CD4-positive, alpha-beta T cell treated with Interleukin-6 at 100 ng/mL for 8 hours (primary cell): ENCODE measurements at regions not wholly inside any gene's neighbourhood (a gene's known extent, or its start where the extent isn't known, plus 50 kb on each side); places are given as distances from the start of the nearest gene placed in this dataset.

ENCODE experiments used
- DNase-seq: peaks from one replicate; pipeline ENCODE4 v3.0.0-alpha.2; 2020; ENCODE audit warnings: mixed read lengths, low spot score

DNA sequence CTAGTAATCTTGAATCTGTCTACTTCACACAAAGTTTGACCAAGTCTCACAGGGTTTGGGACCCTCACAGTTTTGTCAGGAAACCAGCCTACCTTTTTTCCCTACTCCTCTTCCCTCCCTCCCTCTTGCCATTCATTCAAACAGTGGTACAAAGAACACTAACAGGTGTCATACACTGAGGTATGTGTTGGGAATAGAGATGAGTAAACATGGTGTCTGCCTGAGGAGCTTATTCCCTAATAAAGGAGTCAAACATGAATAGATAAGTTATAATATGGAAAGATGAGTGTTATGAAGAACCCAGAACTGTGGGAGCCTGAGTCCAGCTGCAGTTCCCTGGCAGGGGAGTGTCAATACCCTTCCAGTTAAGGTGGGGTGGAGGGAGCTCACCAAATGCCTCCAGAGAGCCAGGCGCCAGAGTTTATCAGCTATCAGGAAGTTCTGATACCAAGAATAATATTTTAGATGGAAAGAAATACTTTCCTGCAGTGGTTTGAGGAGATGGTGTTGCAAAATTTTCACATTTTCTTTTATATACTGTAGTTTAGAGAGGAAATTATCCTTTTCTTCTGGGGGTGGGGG, 183.4 kb upstream of the NR3C1 start:
- no peak for DNase-seq

DNA sequence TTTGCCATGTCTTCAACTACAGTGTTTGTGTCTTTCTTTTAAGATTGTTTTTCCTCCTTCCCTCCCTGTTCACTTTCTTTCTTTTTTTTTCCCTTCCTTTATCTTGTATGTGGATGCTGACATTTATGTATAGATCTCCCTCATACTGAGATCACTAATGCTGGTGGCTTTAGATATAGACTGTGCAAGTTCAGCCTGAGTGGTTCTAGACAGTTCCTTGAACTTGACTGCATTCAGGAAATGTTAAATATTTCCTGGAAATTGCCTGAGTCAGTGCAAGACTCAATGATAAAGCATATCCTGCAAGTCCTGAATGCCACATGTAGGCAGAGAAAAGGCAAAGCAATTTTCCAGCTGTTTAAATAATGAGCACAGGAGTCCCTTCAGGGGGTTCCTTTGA, 182.5 kb upstream of the NR3C1 start:
- DNase-seq, result no peak

DNA sequence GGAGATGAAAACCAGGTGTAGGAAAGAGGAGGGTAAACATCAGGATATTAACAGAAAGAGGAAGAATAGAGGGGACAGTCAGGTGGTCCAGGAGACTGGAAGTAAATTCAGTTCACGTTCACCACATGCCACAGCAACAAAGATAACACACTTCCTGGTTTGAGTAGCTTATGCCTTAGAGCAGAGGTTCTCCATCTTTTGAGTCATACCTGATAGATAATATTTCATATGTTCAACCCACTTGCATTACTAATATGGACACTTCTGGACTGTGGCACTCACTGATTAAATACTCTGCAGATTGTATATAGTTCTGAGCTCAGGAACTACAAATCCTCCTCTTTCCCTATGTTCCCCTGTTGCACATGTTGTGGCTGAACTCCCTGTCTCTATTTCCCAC, 179.9 kb upstream of the NR3C1 start:
- no peak for DNase-seq

DNA sequence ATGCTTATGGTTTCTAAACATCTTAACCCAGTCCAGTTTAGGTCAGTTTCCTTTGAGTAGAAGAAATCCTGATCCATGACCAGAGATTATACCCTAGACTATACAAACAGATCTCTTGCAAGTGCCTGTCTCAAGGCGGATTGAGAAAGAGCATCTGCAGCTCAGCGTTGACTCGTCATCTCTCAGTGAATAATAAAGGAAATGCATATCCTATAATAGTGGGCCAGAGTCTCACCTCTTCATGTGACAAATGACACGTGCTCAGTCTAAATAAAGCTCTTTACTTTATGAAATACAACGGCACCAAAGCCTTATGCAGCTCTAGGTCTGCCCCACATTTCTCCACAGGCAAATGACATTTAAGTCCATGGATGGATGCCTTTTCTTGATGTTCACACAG, 179.4 kb upstream of the NR3C1 start:
- DNase-seq, result no peak

DNA sequence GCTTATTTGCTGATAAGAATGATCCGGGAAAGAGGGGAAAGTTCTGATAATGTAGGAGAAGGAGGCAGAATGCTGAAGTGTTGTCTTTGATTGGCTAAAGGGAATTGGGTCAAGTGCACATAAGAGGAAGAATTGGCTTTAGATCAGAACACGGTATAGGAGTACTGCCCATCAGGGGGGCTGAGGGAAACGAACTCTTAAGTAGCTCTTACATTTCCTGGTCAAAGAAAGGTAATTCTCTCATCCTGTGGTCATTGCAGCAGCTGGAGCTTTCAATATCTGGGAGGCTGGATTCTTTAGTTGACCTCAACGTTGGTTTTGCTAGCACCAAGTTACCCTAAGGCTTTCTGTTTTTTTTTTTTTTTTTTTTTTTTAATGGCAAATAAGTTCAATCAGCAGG, 178.7 kb upstream of the NR3C1 start:
- DNase-seq, result no peak

DNA sequence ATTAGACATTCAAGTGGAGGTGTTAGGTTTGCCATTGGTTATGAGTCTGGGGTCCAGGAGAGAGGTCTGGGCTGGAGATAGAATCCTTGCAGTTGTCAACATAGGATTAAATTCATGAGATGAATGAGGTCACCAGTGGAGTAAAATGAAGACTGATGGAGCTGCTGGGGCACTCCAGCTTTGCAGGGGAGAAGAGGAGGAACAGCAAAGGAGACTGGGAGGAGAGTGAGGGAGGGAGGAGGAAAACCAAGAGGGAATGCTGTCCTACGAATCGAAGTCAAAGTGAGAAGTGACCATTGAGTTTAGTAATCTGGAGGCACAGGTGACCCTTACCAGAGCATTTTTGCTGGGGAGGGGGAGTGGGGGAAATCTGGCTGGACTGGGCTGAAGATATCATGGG, 178.2 kb upstream of the NR3C1 start:
- DNase-seq, result no peak

DNA sequence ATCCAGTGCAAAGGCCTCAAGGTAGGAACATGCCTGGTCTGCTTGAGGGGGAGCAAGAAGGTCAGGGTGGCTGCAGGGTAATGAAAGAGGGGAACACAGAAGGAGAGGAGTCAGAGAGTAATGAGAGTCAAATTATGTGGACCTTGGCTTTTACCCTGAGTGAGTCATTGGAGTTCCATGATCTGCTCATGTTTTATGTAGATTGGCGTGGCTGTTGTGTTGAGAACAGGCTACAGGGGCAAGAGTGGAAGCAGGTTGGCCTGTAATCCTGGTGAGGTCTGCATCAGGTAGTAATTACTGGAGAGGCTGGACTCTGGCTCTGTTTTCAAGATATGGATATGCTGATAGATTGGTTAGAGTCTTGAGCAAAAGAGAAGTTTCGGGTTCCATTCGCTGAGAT, 177.7 kb upstream of the NR3C1 start:
- no peak for DNase-seq

DNA sequence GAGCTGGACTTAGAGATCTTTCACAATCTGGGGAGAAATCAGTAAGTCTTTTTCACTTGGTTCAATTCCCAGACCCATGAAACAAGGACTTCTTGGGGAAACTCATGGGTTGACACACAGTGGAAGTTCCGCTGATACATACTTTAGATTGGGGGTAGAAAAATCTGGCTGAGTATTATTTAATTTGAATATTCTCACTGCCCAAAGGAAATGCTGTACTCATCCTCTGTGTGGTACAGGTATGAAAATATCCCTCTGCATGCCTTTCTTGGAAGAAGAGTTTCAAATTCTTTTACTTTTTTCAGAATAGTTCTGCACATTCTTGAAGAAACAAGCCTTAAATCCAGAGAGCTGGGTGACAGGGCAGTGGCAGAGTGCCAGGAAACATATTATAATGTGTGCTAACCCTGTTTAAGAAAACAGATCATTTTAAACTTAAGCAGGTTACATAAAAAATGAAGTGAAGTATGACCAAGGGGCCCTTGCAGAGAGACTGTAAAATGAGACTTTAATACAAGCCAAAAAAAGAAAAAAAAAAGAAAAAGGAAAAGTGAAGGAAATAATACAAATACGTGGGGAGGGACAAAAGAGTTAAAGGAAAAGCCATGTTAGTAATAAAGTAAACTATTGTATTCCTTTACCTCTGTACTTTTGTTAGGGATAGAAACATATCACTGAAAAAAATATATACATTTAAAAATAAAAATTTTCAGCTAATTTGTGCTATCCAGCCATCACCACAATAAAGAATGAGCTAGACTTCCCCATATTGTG, 173.4 kb upstream of the NR3C1 start:
- no peak for DNase-seq

DNA sequence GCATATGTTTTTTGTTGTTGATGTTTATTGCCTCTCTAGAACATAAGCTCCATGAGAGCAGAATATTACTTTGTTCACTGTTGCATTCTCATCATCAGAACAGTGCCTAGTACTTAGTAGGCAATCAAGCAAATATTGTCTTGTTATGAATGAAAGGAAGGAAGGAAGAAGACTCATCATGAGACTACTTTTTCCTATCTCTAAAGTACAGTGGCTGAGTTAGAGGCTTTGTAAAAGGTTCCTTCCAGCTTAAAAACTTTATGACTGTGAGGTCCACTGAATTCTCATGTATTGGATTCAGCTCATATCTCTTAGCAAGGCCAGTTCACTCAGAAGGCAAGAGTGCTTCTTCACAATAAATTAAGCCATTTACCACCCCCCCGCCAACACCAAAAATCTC, 171.8 kb upstream of the NR3C1 start:
- no peak for DNase-seq

DNA sequence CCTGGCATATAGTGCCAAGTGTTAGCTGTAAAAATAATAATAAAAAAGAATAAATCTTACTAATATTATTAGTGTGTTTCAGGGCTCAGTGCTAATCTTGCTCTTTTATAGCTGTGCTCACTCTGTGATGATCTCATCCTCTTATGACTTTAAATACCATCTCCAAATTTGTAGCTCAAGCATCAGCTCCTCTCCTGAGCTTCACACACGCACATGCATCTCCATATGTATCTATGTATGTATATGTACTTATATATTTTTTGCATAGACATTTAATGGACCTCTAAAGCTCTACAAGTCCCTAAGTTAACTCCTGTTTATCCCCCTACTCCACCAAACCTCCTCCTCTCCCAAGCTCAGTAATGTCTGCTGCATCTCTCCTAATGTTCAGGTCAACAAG, 170.8 kb upstream of the NR3C1 start:
- no peak for DNase-seq

DNA sequence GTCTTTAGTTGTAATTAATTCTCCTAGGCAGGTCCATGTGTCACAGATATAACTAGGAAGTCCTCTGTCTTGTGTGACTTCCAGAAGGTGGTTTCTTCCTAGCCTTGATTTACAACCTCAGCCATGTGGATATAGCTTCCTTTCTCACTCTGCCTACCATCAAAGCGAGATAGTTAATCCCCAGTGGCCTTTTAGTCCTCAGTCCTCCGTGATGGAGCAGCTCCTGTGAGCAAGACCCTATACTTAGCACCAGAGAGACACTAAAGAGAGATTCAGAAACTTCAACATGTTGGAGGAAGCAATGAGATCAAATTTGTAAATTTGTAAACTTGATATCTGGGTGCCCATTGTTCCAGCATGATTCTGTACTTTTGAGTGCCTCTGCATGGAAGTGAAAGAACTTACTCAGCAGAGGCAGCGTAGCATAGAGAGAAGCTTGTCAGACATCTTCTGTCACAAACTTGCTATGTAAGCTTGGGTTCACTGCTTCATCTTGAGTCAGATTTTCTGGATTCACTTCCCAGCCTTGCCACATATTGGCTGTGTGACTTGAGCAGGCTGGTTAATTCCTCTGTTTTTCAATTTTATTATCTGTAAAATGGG, 170.2 kb upstream of the NR3C1 start:
- DNase-seq, result no peak

DNA sequence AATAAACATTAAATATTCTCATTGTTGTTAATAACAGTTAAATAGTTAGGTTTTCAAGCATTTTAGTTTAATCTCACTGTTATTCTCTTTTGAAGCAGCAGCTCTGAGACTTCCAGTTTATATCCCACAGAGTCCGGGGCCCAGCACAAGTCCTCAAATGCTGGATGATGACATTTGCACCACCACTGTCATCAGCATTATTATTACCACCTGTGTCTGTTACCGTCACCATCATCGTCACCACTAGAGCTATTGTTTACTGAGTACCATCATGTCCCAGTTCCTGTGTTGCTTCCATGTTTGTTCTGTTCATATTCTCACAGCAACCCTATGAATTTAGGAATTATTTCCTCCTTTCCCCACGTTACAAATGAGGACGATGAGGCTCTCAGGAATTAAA, 169.2 kb upstream of the NR3C1 start:
- no peak for DNase-seq

DNA sequence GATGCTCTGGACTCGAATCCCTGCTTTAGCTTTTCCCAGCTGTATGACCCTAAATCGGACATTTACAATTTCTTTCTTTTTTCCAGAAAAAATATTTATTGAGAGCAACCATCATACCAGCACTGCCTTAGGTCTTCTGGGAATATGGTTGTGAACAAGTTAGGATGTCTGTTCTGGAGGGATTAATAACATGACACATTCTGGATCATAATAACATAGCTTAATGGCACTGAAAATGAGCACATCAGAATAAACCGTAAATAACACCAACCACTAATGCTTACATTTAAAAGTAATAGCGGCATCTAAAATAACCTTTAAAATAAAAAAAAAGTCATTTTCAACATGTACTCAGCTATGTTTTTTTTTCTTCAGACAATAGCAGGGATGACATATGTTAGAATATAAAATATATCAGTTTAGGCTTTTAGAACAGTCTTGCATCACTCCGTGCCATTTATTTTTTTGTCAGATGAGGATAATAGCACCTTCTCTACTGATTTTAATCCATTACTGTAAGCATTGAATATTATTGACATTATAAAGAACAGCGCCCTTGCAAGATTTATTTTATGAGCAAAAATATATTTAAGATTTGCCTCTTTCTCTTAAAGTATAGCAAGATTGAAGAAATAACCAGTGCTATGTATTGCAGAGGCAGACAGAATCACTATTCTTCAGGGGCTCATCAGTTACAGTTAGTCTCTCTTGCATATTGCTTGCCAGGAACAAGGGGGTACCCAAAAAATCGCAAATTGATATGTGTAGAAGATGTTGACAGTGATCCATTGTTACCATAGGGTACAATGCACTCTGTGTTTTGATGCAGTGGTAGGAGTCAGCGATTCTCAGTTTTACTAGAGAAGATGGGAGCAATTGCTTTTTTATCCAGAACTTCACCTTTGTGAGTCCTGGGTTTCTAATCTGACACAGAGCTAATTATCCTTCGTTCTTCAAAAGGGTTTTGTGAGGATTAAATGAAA, 168.4 kb upstream of the NR3C1 start:
- DNase-seq, result no peak

DNA sequence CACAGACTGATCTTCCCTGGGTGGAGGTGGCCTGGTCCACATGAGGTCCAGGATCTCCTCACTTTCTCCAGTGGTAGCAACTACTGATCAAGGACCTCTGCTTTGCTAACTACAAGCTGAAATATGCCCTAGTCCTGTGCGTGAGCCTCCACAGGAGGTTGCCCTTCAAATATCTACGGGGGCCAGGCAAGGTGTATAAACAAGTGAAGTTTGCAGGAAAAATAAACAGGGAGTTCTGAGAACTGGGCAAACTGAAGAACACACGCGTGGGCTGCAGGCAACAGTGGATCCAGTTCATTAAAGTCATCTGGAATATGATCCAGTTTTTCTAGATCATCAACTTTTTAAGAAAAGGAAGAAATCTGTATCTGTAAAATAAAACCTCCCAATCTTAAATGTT, 167.5 kb upstream of the NR3C1 start:
- no peak for DNase-seq

DNA sequence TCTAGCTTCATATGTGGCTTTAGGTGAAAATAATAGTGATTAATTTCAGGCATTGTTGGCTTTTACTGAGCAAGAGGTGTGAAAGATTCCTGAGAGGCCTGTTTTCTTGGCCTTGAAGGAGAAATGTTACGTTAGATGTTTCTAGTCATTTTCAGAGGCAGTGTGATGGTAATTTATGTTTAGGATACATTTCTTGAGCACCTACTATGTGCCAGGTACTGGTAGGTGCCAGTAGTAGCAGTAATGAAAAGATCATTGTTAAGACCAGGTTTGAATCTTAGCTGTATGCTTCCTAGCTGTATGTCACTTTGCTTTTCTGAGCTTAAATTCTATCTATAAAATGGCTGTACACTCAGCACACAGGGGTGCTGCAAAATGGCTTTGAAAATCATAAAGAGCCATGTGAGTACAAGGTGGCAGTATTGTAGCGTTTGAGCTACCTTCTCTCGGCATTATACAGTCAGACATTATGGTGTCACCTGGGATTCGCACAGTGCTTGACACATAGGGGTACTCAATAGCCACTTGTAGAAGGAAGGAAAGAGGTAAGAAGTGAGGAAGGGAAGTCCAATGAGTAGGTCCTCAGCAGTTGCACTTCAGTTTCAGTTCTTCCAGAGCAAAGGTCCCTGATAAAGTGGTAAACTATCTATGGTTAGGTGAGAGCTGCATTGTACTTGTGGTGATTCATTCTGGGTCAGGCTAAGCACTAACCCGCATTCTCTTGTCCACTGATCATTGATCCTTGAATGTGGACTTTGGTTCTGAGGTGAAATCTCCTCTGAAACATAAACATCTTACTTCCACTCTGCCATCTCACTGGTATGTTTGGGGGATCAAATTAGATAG, 166.5 kb upstream of the NR3C1 start:
- no peak for DNase-seq

DNA sequence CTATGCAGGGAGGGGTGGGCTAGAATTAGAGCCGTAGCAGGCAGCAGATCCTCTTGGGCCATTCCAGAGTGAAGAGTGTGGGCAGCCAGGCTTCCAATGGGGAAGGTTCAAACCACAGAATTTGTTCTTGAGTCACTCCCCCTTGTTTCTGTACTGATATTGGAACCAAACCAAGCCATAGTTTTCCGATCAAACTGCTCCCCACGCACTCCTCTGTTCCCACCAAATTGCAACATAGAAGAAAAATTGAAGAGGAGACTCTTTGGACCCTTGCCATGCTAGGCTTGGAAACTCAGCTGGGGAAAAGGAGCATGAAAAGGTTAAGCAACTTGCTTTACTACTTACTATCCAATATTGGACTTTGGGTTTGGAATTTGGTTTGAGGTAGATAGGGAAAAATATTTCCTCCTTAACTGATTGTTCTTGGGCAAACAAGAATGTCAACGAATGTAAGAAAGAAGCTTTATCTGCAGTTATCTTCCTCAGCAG, 165.8 kb upstream of the NR3C1 start:
- DNase-seq, result no peak

DNA sequence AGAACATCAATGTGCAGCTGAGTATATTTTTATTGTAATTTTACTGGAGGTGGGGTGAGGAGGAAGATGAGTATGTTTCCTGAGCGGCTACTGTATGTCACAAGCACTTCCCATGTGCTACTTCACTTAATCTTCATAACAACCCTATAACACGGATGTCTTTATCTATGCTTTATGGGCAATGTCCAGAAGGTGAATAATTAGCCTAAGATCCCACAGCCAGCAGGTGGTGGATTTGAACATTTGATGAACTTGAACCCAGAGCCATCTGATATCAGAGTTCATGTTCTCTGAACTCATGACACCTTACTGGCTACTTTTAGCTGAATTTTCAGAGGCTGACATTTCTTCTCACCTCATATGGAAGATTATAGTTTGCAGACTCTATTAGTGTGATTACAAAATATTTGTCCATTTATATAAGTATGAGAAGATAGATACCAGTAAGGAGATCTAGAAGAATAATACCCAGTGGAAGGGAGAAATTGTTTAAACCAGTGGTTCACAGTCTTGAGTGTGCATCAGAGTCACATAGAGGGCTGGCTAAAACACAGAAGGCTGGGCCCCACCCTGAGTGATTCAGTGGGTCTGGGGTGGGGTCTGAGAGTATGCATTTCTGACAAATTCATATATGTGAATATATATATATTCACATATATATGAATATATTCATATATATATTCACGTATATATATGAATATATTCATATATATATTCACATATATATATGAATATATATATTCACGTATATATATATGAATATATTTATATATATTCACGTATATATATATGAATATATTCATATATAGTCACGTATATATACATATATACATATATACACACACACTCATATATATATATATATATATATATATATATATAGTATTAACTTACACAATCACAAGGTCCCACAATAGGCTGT, 164.4 kb upstream of the NR3C1 start:
- DNase-seq, result no peak

DNA sequence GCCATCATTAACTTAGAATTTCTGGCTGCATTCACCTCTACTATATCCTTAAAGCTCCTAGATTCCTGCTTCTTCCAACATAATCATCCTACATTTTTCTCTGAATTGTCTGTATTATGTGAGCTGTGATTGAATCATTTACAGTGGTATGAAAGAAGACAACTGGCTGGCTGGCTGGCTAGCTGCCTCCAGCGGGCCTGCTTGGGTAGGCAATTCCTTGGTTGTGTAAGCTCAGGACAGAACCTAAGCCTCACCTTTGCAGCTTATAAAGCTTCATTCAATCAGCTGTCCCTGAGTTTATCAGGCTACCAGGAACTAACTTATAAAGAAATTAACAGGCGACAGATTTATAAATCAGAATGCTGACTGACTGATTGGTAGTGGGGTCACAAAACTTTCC, 162.7 kb upstream of the NR3C1 start:
- DNase-seq, result no peak

DNA sequence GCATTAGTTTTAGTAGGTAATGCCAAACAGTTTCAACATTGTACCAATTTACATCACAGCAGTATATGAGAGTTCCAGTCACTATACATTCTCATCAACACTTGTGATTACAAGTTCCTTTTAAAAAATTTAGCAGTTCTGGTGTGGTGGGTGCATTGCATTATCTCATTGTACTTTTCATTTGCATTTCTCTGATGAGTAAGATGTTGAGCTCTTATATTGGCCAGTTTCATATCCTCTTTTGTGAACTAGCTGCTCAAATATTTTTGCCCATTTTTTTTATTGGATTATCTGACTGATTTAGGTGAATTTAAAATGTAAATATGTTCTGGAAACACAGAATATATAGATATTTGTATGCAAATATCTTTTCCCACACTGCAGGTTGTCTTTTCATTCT, 160.9 kb upstream of the NR3C1 start:
- DNase-seq, result no peak

DNA sequence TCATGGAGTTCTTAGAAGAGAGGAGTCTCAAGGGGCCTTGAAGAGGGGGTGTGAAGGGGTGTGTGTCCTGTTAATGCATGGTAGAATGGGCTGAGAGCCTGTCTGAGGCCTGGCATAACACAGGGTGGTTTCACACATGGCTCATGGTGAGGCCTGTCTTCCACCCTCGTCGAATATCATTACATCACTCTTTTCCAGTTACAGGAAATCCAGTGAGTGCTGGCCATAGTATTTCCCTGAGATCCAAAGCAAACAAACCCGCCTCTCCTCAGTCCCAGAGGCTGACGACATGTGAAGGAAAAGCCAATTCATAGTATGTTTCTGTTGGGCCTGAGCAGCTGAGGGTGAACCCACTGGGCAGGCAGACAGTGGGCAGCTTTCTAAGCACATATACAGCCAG, 159.4 kb upstream of the NR3C1 start:
- no peak for DNase-seq
